ENCODE measurements at regions not wholly inside any gene's neighbourhood (a gene's known extent, or its start where the extent isn't known, plus 50 kb on each side); places are given as distances from the start of the nearest gene placed in this dataset.
"Not testable (repeated sequence)": the region's sequence is repeated elsewhere in the genome, so short reads cannot be mapped to it uniquely, and the experiment has no call there.

DNA sequence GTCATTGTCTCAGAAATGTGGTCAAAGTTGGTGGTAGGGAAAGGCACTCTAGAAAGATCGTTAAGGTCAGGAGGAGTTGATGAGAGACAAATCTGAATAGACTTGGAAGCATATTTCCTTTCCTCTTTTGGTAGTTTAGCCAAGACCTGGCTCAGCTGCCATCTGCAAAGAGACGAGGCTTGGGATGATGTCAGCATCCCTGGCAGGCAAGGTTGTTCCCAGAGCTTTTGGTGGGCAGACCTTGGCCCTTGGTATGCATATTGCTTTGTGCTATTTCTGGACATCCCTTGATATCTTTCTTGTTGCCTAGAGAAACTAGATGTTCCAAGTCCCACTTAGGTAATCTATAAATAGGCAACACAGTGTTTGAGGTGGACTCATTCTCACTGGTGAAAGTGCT is 82.4 kb upstream of the NAF1 start:
- no peak for DNase-seq
- TF ChIP-seq POLR2A (IDR thresholded peaks at IDR 0.05) = no peak
- no peak for TF ChIP-seq EP300 (IDR thresholded peaks at IDR 0.05; ENCODE audit: low read depth)
- TF ChIP-seq POLR2AphosphoS5 (IDR thresholded peaks at IDR 0.05) = no peak
- TF ChIP-seq, protein P1, sequence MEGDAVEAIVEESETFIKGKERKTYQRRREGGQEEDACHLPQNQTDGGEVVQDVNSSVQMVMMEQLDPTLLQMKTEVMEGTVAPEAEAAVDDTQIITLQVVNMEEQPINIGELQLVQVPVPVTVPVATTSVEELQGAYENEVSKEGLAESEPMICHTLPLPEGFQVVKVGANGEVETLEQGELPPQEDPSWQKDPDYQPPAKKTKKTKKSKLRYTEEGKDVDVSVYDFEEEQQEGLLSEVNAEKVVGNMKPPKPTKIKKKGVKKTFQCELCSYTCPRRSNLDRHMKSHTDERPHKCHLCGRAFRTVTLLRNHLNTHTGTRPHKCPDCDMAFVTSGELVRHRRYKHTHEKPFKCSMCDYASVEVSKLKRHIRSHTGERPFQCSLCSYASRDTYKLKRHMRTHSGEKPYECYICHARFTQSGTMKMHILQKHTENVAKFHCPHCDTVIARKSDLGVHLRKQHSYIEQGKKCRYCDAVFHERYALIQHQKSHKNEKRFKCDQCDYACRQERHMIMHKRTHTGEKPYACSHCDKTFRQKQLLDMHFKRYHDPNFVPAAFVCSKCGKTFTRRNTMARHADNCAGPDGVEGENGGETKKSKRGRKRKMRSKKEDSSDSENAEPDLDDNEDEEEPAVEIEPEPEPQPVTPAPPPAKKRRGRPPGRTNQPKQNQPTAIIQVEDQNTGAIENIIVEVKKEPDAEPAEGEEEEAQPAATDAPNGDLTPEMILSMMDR (IDR thresholded peaks at IDR 0.05) = no peak
- no peaks in the 10 kb centered on the region for H3K4me1 ChIP-seq
- no peaks in the 10 kb centered on the region for H3K36me3 ChIP-seq
- H3K27me3 ChIP-seq = no peaks in the 10 kb centered on the region
- no peak overlapping the region for H3K27ac ChIP-seq
- no peak overlapping the region for H3K4me3 ChIP-seq
- intact Hi-C loops (cut with DNase I; ENCODE audit: low total_unique reads) (no loop called here), in situ Hi-C loops (cut with MboI; ENCODE audit: low pct_ligation_motif_present in 1 of 4, low pct_unique_long_range_greater_than_20kb in 1 of 4, low sequenced_read_pairs in 3 of 4) (no loop called here)
- WGBS, 2 donors (ENCODE audit: low coverage in 1 of 2) = 55 to 100% methylated on average over 1 to 2 of the region's 2 CpGs
- H3K9me3 ChIP-seq = no peaks in the 10 kb centered on the region

DNA sequence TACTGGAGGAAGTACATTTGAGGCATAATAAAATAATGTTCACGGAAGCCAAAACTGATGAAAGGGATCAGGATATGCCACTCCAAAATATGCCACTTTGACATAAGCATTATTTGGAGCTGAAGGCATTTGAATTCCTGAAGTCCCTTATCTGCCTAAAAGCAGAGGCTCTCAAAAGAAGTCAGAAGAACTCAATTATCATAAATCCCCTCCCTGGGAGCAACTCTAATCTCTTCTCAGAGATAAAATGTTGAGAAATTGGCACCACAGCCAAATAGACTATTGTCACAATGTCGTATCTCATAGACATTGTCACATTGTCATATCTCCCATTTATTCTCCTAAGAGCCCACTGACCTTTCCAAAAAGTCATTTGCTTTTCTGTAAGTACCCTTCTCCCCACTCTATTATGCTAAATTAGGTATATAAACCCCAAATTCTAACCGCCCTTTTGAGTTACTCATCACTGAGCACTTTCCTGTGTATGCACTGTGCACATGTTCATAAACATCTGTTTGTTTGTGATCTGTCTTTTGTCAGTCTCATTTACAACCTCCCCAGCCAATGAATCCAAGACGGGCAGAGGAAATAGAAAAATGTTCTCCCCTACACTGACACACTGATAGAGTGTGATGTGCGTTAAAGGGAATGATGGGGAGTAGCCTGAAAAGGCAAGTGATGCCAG is 78.5 kb upstream of the NAF1 start:
- intact Hi-C loops (cut with DNase I; ENCODE audit: low total_unique reads) = no loop called here
- TF ChIP-seq POLR2A (IDR thresholded peaks at IDR 0.05) = no peak
- TF ChIP-seq POLR2AphosphoS5 (IDR thresholded peaks at IDR 0.05) = no peak
- TF ChIP-seq EP300 (IDR thresholded peaks at IDR 0.05; ENCODE audit: low read depth) = no peak
- TF ChIP-seq, protein P1 (IDR thresholded peaks at IDR 0.05) = no peak

DNA sequence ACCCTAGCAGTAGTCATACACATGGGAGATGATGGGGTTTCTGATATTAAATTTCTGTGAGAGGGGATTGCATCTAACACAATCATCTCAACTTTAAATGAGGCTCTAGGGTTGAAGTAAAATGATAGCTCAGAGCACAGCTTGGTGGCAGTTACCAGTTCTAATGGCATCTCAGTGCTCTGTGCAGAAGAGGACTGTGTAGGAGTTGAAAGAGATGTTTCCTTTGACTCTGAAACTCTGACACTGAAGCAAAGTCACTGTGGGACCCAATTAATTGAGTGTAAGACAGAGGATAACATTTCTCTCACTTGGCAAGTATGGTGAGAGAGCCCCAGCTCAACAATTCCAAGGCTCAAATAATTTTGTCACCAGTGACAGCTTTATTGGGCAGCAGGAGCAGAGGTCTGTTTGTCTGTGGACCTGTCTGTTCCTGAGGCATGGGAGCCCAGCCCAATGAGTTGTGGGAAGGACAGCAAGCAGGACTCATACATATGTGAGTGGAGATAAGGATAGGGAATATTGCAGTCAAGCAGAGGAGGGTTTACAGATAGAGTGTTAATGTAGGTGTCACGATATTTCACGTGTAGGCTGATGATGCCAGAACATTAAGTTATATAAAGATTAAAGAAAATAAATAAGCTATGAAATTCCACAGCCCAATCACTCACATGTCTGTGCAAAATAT is 76.7 kb upstream of the NAF1 start:
- no peaks in the 10 kb centered on the region for H3K9me3 ChIP-seq
- H3K4me3 ChIP-seq = no peak overlapping the region
- in situ Hi-C loops (cut with MboI; ENCODE audit: low pct_ligation_motif_present in 1 of 4, low pct_unique_long_range_greater_than_20kb in 1 of 4, low sequenced_read_pairs in 3 of 4) = no loop called here
- intact Hi-C loops (cut with DNase I; ENCODE audit: low total_unique reads) = no loop called here
- no peak for DNase-seq
- H3K27ac ChIP-seq = no peak overlapping the region
- H3K36me3 ChIP-seq = no peaks in the 10 kb centered on the region
- no peak for TF ChIP-seq EP300 (IDR thresholded peaks at IDR 0.05; ENCODE audit: low read depth)
- TF ChIP-seq, protein P1 (IDR thresholded peaks at IDR 0.05) = no peak
- no peak for TF ChIP-seq POLR2AphosphoS5 (IDR thresholded peaks at IDR 0.05)
- TF ChIP-seq POLR2A (IDR thresholded peaks at IDR 0.05) = no peak
- WGBS, 2 donors (ENCODE audit: low coverage in 1 of 2) = 53 to 62% methylated on average over 2 of the region's 2 CpGs
- H3K4me1 ChIP-seq = no peaks in the 10 kb centered on the region
- H3K27me3 ChIP-seq = no peaks in the 10 kb centered on the region

More for the DNA sequence above, 78.5 kb upstream of the NAF1 start:
- in situ Hi-C loops (cut with MboI; ENCODE audit: low pct_ligation_motif_present in 1 of 4, low pct_unique_long_range_greater_than_20kb in 1 of 4, low sequenced_read_pairs in 3 of 4) = no loop called here
- H3K4me3 ChIP-seq = no peak overlapping the region
- H3K27ac ChIP-seq = no peak overlapping the region
- WGBS, 2 donors (ENCODE audit: low coverage in 1 of 2) = 52 to 58% methylated on average over 2 to 5 of the region's 5 CpGs
- no peaks in the 10 kb centered on the region for H3K4me1 ChIP-seq
- H3K9me3 ChIP-seq = no peaks in the 10 kb centered on the region
- H3K27me3 ChIP-seq = no peaks in the 10 kb centered on the region
- DNase-seq = no peak
- H3K36me3 ChIP-seq = no peaks in the 10 kb centered on the region

DNA sequence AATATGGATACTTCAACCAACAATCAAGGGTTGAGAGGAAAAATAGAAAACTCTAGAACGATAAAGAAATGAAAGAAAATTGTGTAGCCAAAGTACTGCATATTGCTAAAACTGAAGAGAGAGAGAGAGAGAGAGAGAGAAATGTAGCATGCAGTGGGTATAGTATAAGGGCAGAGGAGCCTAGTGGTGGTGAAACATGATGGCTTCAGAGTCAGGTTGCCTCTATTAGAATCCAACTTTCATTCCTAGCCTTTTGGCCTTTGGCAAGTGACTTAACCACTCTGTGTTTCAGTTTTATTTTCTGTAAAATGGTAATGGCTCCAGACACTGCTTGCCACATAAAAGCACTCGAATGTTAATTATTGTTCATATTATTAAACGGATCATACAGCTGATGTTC is 71.2 kb upstream of the NAF1 start:
- Histone ChIP-seq H3K36me3 (no peaks in the 10 kb centered on the region), H3K27me3 (no peaks in the 10 kb centered on the region), H3K4me1 (no peaks in the 10 kb centered on the region), H3K4me3 (no peak overlapping the region), H3K9me3 (no peaks in the 10 kb centered on the region), H3K27ac (no peak overlapping the region)
- in situ Hi-C loops (cut with MboI; ENCODE audit: low pct_ligation_motif_present in 1 of 4, low pct_unique_long_range_greater_than_20kb in 1 of 4, low sequenced_read_pairs in 3 of 4) (no loop called here), intact Hi-C loops (cut with DNase I; ENCODE audit: low total_unique reads) (no loop called here)
- TF ChIP-seq POLR2A (IDR thresholded peaks at IDR 0.05) = no peak
- no peak for TF ChIP-seq EP300 (IDR thresholded peaks at IDR 0.05; ENCODE audit: low read depth)
- no peak for TF ChIP-seq POLR2AphosphoS5 (IDR thresholded peaks at IDR 0.05)
- TF ChIP-seq, protein P1 (IDR thresholded peaks at IDR 0.05) = no peak
- WGBS, 2 donors (ENCODE audit: low coverage in 1 of 2) = 85% methylated on average over 3 of the region's 3 CpGs
- no peak for DNase-seq

DNA sequence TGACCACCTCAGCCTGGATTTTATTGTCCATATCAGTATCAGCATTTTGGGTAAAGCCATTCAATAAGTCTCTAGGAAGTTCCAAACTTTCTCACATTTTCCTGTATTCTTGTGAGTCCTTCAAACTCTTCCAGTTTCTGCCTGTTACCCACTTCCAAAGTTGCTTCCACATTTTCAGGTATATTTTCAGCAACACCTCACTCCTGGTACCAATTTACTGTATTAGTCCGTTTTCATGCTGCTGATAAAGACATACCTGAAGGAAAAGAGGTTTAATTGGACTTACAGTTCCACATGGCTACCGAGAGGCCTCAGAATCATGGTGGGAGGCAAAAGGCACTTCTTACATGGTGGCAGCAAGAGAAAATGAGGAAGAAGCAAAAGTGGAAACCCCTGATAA is 69.7 kb upstream of the NAF1 start:
- intact Hi-C loops (cut with DNase I; ENCODE audit: low total_unique reads); H3K4me1 ChIP-seq; H3K36me3 ChIP-seq; H3K27me3 ChIP-seq; in situ Hi-C loops (cut with MboI; ENCODE audit: low pct_ligation_motif_present in 1 of 4, low pct_unique_long_range_greater_than_20kb in 1 of 4, low sequenced_read_pairs in 3 of 4); H3K9me3 ChIP-seq; H3K27ac ChIP-seq; H3K4me3 ChIP-seq; DNase-seq: not testable (repeated sequence)
- 57 to 64% methylated on average over 2 of the region's 2 CpGs for WGBS, 2 donors (ENCODE audit: low coverage in 1 of 2)
